ENCODE measurements at regions not wholly inside any gene's neighbourhood (a gene's known extent, or its start where the extent isn't known, plus 50 kb on each side); places are given as distances from the start of the nearest gene placed in this dataset.

GRCh38 chr18:4641771-4642368 is 186.8 kb upstream of the DLGAP1 start:
- TF ChIP-seq, protein P1, sequence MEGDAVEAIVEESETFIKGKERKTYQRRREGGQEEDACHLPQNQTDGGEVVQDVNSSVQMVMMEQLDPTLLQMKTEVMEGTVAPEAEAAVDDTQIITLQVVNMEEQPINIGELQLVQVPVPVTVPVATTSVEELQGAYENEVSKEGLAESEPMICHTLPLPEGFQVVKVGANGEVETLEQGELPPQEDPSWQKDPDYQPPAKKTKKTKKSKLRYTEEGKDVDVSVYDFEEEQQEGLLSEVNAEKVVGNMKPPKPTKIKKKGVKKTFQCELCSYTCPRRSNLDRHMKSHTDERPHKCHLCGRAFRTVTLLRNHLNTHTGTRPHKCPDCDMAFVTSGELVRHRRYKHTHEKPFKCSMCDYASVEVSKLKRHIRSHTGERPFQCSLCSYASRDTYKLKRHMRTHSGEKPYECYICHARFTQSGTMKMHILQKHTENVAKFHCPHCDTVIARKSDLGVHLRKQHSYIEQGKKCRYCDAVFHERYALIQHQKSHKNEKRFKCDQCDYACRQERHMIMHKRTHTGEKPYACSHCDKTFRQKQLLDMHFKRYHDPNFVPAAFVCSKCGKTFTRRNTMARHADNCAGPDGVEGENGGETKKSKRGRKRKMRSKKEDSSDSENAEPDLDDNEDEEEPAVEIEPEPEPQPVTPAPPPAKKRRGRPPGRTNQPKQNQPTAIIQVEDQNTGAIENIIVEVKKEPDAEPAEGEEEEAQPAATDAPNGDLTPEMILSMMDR (conservative IDR thresholded peaks at IDR 0.05 in 1 of 2, IDR thresholded peaks at IDR 0.05 in 1 of 2; ENCODE audit: extremely low read depth in 1 of 2, insufficient read depth in 1 of 2, low read depth in 1 of 2, low read length in 2 of 2) = no peak
- TF ChIP-seq EZH2 (IDR thresholded peaks at IDR 0.05; ENCODE audit: borderline replicate concordance, low read length) = no peak
